H54 (cell line): ENCODE measurements at regions not wholly inside any gene's neighbourhood (a gene's known extent, or its start where the extent isn't known, plus 50 kb on each side); places are given as distances from the start of the nearest gene placed in this dataset.
A peak's percentile ranks its signal among the peaks of the same experiment; 100 is the strongest.

Experiments
- DNase-seq: peaks from one replicate; pipeline ENCODE4 v3.0.0; 2011; ENCODE audit warnings: low spot score, mixed read lengths; ENCODE audit not compliant: insufficient read length
- FAIRE-seq: peaks from 3 replicates; lab custom pipeline; 2011; peaks lifted over from hg19 to GRCh38; lab: Jason Lieb, UNC
- POLR2A ChIP-seq: IDR thresholded peaks from 2 replicates; pipeline ENCODE4 v1.6.1; 2011; ENCODE audit warnings: low read depth, mild to moderate bottlenecking, low read length

- TF ChIP-seq POLR2A, result no peak
- no peak for DNase-seq
- no peak for FAIRE-seq
These were observed 195.9 kb upstream of the TCF4 start for GRCh38 chr18:55783921-55784320.

GRCh38 chr18:55781481-55781957 is 193.5 kb upstream of the TCF4 start:
- TF ChIP-seq POLR2A, result no peak
- no peak for DNase-seq
- FAIRE-seq, result peak; percentile 45

- DNase-seq, result no peak
- no peak for FAIRE-seq
- TF ChIP-seq POLR2A, result no peak
These were observed 192.6 kb upstream of the TCF4 start for GRCh38 chr18:55780586-55781071.

GRCh38 chr18:55779691-55780585 is 191.9 kb upstream of the TCF4 start:
- FAIRE-seq, result no peak
- no peak for TF ChIP-seq POLR2A
- DNase-seq, result no peak

- DNase-seq (no peak), FAIRE-seq (no peak)
- no peak for TF ChIP-seq POLR2A
These were observed 191.0 kb upstream of the TCF4 start for GRCh38 chr18:55778788-55779690.

GRCh38 chr18:55777666-55778304 is 189.8 kb upstream of the TCF4 start:
- TF ChIP-seq POLR2A, result no peak
- FAIRE-seq (no peak), DNase-seq (no peak)

GRCh38 chr18:55775972-55776371 is 188.0 kb upstream of the TCF4 start:
- FAIRE-seq (no peak), DNase-seq (no peak)
- no peak for TF ChIP-seq POLR2A

- TF ChIP-seq POLR2A, result no peak
- FAIRE-seq, result no peak
- no peak for DNase-seq
These were observed 186.5 kb upstream of the TCF4 start for GRCh38 chr18:55774505-55774904.

- DNase-seq (no peak), FAIRE-seq (no peak)
- no peak for TF ChIP-seq POLR2A
These were observed 180.3 kb upstream of the TCF4 start for GRCh38 chr18:55768255-55768654.

- DNase-seq (no peak), FAIRE-seq (no peak)
- TF ChIP-seq POLR2A, result no peak
These were observed 176.4 kb upstream of the TCF4 start for GRCh38 chr18:55764386-55764785.

GRCh38 chr18:55763805-55764204 is 175.8 kb upstream of the TCF4 start:
- DNase-seq (no peak), FAIRE-seq (peak; percentile 50)
- no peak for TF ChIP-seq POLR2A

- peak; percentile 14 for DNase-seq
- no peak for TF ChIP-seq POLR2A
- peak; percentile 91 for FAIRE-seq
These were observed 175.3 kb upstream of the TCF4 start for GRCh38 chr18:55763298-55763697.

GRCh38 chr18:55762424-55762823 is 174.4 kb upstream of the TCF4 start:
- no peak for TF ChIP-seq POLR2A
- no peak for DNase-seq
- FAIRE-seq, result no peak
